CD4-positive, alpha-beta T cell treated with Interleukin-12 subunit alpha and Interleukin-12 subunit beta, for 1 hour (primary cell): ENCODE measurements at regions not wholly inside any gene's neighbourhood (a gene's known extent, or its start where the extent isn't known, plus 50 kb on each side); places are given as distances from the start of the nearest gene placed in this dataset.
"Not testable (repeated sequence)": the region's sequence is repeated elsewhere in the genome, so short reads cannot be mapped to it uniquely, and the experiment has no call there.

ENCODE experiments used
- DNase-seq: peaks from one replicate; pipeline ENCODE4 v3.0.0-alpha.2; 2020

GRCh38 chr2:194603429-194603828, 1053.6 kb upstream of the SLC39A10 start:
- DNase-seq = no peak

GRCh38 chr2:194602750-194603149, 1054.3 kb upstream of the SLC39A10 start:
- DNase-seq = no peak

- no peak for DNase-seq
These were observed 1065.8 kb upstream of the SLC39A10 start for GRCh38 chr2:194591192-194591591.

GRCh38 chr2:194587739-194588270, 1069.2 kb upstream of the SLC39A10 start:
- no peak for DNase-seq

- no peak for DNase-seq
These were observed 1089.4 kb upstream of the SLC39A10 start for GRCh38 chr2:194567661-194568017.

- no peak for DNase-seq
These were observed 1089.9 kb upstream of the SLC39A10 start for GRCh38 chr2:194566907-194567660.

GRCh38 chr2:194564422-194564821, 1092.6 kb upstream of the SLC39A10 start:
- DNase-seq = no peak

GRCh38 chr2:194562329-194562728, 1094.7 kb upstream of the SLC39A10 start:
- no peak for DNase-seq

- no peak for DNase-seq
These were observed 1097.1 kb upstream of the SLC39A10 start for GRCh38 chr2:194559964-194560363.

GRCh38 chr2:194559523-194559922, 1097.5 kb upstream of the SLC39A10 start:
- DNase-seq = no peak

GRCh38 chr2:194557993-194558392, 1099.0 kb upstream of the SLC39A10 start:
- DNase-seq = no peak

GRCh38 chr2:194556629-194557028, 1100.4 kb upstream of the SLC39A10 start:
- no peak for DNase-seq

GRCh38 chr2:194553980-194554379, 1103.0 kb upstream of the SLC39A10 start:
- DNase-seq = no peak

GRCh38 chr2:194550702-194551101, 1106.3 kb upstream of the SLC39A10 start:
- DNase-seq = no peak

GRCh38 chr2:194549387-194549786, 1107.6 kb upstream of the SLC39A10 start:
- DNase-seq = no peak

- no peak for DNase-seq
These were observed 1111.0 kb upstream of the SLC39A10 start for GRCh38 chr2:194545978-194546377.

- no peak for DNase-seq
These were observed 1117.6 kb upstream of the SLC39A10 start for GRCh38 chr2:194539425-194539824.

GRCh38 chr2:194526121-194526520, 1130.9 kb upstream of the SLC39A10 start:
- DNase-seq = no peak

- DNase-seq = no peak
These were observed 1142.7 kb upstream of the SLC39A10 start for GRCh38 chr2:194514281-194514680.

- not testable (repeated sequence) for DNase-seq
These were observed 1146.0 kb upstream of the SLC39A10 start for GRCh38 chr2:194511070-194511469.

GRCh38 chr2:194504876-194505275, 1152.2 kb upstream of the SLC39A10 start:
- DNase-seq = not testable (repeated sequence)

- DNase-seq = no peak
These were observed 1162.0 kb upstream of the SLC39A10 start for GRCh38 chr2:194495046-194495445.

- DNase-seq = no peak
These were observed 1162.6 kb upstream of the SLC39A10 start for GRCh38 chr2:194494401-194494800.

GRCh38 chr2:194491409-194492115, 1165.5 kb upstream of the SLC39A10 start:
- no peak for DNase-seq
